GM19238 (cell line): ENCODE measurements at regions not wholly inside any gene's neighbourhood (a gene's known extent, or its start where the extent isn't known, plus 50 kb on each side); places are given as distances from the start of the nearest gene placed in this dataset.

Source experiments
- DNase-seq: peaks from one replicate; pipeline ENCODE4 v3.0.0; 2011; ENCODE audit warnings: low spot score; ENCODE audit not compliant: insufficient read length

DNA sequence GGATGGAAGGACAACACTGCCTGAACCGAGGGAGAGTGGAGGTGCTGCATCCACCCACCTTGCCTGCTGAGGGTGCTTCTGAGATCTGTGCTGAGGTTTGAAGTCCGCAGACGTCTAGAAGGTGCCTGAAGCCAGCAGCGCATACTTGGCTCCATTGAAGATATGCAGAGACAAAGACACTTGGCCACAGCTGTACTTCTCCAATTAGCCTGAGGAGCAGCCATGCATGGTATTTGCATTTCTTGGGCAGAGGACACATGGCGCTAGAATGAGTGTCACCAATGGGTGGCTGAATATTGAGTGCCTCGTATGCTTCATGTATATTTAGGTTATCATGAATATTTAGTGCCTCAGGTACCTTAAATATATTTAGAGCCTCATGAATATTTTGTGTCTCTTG is 128.7 kb upstream of the ATP6AP2 start:
- no peak for DNase-seq

DNA sequence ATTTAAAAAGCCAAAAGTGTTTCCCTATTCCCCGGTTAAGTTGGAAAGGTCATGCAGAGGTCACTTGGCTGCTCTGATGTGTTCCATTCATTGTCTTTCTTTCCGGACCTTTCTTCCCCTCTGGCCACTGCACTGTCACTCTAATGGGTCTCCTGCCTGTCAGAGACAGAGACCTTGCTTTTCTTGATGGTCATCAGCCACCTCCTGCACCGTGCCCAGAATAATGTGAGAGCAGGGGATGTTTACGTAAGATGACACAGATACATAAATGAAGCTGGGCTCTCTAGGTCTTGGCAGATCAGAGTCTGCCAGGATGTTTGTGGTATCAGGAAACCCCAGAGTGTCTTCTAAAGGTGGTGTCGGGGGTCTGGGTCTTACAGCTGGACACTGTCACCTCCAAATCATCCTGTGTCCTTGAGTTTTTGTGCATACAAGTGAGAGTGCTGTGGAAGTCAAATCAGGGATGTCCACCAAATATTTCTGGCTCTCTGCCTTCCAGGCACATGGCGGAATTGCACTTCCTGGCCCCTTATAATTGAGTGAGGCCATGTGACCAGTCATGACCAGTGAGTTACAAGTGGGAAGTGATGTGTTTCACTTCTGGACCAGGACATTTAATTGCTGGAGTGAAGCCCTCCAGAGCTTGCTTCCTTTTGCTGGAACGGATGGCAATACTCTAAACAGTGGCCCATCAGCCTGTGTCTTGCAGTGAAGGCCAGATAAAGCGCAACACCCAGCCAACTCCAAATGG is 130.6 kb upstream of the ATP6AP2 start:
- no peak for DNase-seq

DNA sequence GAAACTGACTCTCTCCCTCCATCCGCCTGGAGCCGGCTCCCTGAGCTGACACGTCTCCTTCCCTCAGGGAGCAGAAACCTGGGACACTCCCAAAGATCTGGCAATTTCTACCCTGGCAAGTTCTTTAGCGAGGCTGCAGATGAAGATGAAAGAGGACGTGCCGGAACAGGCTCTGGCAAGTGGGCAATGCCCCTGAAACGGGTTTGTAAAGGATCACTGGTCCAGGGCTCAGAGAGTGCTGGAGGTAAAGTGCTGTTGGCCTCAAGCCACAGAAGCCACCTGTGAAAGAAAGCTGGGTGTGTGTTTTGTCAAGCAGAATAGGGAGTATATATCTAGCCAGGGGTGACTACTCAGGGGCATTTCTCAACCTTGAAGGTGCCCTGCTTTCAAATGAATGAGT is 131.4 kb upstream of the ATP6AP2 start:
- no peak for DNase-seq

DNA sequence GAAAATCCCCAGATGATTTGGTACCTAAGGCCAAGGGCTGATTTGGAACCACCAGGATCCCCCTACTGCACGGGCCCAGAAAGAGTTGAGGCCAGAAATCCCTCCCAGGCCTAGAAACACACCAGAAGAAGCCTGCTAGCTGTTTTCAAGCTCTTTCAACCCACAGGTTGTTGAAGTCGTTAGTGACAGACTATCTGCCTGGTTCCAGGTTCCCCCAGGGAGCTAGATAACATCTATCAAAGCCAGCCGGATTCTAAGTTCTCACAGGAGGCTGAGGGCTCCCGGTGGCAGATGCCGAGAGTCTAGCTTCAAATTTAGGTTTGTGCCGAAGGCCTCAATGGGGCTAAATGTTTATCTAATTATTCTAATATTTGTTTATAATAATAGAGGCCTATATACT is 132.0 kb upstream of the ATP6AP2 start:
- DNase-seq: no peak

- no peak for DNase-seq
Measured at GRCh38 chrX:40446921-40447320, 133.8 kb upstream of the ATP6AP2 start.

DNA sequence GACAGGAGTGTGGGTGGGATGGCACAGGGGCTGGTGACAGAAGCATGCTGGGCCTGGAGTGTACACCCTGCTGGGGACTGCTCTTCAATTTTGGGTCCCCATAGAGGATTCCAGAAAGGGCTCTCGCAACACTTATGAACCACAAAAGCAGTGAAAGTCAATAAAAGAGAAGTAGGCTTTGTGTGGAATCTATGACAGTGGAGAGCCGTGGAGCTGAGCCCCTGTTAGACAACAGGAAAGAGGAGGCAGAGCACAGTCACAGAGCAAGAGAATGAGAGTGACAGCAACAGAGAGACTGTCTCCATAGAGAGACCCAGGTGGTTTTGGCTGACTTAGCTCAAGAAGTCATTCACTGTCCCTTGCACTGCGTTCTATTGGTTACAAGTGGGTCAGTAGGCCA is 135.1 kb upstream of the ATP6AP2 start:
- DNase-seq: no peak

GRCh38 chrX:40444798-40445496 is 135.8 kb upstream of the ATP6AP2 start:
- DNase-seq: no peak

GRCh38 chrX:40444133-40444532 is 136.6 kb upstream of the ATP6AP2 start:
- DNase-seq: no peak

- no peak for DNase-seq
Measured at GRCh38 chrX:40440866-40441265, 139.9 kb upstream of the ATP6AP2 start.

GRCh38 chrX:40439625-40440532 is 140.9 kb upstream of the ATP6AP2 start:
- no peak for DNase-seq

DNA sequence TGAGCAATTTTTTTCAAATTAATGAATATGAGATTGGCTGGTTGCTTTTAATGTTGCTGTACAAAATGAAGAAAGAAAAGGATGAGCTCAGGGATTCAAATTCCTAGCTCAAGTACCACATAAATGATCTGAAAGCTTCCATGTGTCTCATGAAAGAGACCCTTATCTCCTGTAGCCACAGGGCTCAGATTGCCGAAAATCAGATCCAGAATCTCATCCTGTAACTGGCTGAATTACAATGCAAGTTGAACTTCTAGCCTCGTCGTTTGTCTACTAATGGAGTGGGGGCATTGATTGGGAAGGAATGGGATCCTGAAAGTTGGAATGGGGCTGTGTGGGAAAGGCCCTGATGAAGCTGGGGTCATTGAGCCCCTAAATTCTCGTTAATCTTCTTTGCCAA is 143.4 kb upstream of the ATP6AP2 start:
- no peak for DNase-seq

- no peak for DNase-seq
Measured at GRCh38 chrX:40434947-40435346, 145.8 kb upstream of the ATP6AP2 start.

- DNase-seq: no peak
Measured at GRCh38 chrX:40434443-40434842, 146.3 kb upstream of the ATP6AP2 start.

DNA sequence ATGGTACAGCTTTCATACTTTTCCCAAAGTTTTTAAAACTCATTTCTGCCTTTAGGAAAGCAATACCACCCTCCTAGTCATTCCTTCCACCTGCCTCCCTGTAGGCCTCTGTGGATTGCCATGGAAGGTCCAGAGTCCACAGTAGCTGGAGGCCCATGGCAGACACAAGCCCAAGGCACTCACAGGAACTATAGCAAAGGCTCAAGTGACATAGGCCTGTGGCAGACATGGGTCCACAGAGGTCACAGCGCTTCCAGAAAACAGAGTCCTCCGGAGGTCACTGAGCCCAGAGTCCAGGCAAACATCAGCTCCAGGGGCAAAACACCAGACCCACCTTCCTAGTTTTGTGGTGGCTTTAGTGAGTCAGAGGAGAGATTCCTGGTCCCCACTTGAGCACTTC is 147.6 kb upstream of the ATP6AP2 start:
- no peak for DNase-seq

- DNase-seq: no peak
Measured at GRCh38 chrX:40424259-40424658, 156.5 kb upstream of the ATP6AP2 start.

DNA sequence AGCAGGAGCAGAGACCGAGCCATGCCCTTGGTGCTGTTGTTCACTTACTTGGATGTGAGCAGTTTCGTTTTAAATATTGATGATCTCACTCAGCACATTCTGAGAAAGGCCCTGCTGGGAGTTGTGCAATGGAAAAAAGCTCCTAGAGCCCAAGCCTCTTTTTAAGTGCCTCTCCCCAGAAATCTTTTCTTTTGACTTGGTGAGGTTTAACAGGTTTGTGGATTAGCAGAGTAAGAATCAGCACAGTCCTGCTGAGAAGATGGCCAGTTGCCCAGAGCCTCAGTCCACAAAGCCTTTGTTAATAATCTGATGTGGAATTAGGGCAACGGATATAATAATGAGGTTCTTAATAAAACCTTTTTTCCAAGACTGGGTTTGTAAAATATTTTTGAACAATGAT is 157.5 kb upstream of the ATP6AP2 start:
- no peak for DNase-seq

DNA sequence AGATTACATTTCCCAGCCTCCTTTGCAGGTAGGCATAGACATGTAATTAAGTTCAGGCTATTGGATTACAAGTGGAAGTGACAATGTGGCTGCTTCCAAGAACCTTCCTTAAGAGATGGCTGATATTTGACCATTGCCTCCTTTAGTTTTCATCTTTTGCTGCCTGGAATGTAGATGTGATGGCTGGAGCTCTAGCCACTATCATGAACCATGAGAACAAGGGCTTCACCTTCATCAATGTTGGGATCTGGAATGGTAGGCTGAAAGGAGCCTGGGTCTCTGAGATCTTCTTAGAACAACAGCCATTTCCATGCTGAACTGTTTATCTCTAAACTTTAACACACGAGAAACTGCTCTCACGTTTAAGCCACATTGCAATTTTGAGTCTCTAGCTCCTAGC is 158.7 kb upstream of the ATP6AP2 start:
- no peak for DNase-seq

DNA sequence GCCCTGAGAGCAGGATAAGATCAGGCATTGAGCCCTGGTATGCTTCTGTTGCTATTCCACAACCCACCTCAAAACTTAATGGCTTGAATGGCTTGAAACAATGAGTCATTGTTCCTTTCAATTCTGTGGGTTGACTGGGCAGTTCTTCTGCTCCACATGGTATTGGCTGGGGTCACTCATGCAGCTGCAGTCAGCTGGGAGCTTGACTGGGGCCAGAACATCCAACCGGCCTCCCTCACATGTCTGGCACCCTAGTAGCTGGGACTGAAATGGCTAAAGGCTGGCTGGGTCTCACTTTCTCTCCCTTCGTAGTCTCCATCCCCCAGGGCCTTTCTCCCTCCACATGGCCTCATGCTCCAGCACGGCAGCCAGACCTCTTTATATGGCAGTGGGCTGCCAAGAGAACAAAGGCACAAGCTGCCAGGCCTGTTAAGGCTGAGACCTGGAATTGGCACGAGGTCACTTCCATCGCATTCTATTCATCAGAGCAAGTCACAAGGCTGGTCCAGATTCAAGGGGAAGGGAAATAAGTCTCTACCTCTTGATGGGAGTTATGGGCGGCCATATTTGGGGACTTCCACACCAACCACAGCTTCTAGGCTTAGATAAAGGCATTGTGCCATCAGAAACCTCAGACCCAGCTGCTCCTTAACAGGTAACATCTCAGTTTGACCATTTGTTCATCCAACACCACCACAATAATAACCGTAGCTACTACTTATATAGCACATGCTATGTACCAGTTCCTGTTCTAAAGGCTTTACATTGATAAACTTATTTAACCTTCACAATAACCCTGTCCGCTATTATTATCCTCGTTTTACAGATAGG is 159.7 kb upstream of the ATP6AP2 start:
- DNase-seq: no peak

DNA sequence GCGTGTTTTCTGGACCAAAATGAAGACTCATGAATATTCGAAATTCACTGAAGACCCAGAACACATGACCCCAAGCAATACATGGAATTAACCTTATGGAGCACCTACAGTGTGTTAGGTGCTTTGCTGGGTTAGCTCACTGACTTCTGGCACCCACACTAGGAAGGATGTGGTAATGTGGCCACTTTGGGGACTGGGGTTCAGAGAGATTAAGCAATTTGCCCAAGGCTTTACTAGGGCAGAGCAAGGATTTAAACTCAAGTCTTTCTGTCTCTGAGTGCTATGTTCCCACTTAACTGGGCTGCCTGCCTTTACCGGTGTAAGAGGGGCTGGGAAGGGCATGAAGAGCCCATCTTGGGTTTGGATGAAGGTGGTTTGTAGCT is 162.0 kb upstream of the ATP6AP2 start:
- no peak for DNase-seq

- no peak for DNase-seq
Measured at GRCh38 chrX:40418146-40418812, 162.5 kb upstream of the ATP6AP2 start.

DNA sequence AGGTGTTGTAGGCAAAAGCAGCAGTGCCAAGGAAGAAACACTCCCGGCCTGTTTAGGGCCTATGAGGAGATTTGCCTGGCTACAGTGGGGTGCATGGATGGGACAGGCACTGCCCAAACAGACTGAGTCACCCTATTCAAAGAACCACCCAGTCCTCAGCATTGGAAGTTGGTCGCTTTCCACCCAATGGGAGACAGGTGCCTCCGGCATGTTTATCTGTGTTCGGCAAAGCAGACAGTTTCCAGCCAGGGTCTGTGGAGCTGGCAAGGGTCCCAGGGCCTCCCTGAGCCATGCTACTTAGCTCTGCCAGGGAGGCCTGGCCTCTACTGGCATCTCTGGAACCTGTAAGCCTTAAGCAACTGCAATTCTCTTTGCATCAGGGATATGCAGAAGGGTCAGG is 165.1 kb upstream of the ATP6AP2 start:
- DNase-seq: no peak
